HG03575 (cell line): ENCODE measurements at regions not wholly inside any gene's neighbourhood (a gene's known extent, or its start where the extent isn't known, plus 50 kb on each side); places are given as distances from the start of the nearest gene placed in this dataset.

Experiments
- ATAC-seq: cut with Tn5 transposase; IDR thresholded peaks from one replicate; pipeline ENCODE4 v1.9.1; 2021; ENCODE audit not compliant: unreplicated experiment, insufficient number of reproducible peaks, low FRiP score; ENCODE audit errors: extremely low read depth

GRCh38 chr2:211114826-211115455 lies 558.5 kb downstream of the CPS1 start:
- ATAC-seq: no peak

GRCh38 chr2:211117026-211117425 lies 560.6 kb downstream of the CPS1 start:
- no peak for ATAC-seq

DNA sequence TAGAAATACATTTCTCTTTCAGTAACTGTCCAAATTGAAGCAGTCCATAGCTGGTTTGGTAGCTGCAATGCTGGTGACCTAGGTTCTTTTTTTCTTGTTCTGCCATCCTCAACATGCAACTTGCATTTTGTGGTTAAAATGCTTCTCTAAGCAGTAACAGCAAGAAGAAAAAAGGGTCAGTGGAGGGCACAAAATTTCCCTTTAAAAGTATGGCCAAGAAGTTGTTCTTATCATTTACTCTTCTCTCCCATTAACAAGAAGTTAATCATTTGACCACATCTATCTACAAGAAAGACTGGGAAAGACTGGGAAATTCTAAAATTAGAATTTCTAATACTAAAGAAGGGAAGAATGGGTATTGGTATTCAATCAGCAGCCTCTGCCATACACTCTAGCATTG lies 569.9 kb downstream of the CPS1 start:
- ATAC-seq: no peak

DNA sequence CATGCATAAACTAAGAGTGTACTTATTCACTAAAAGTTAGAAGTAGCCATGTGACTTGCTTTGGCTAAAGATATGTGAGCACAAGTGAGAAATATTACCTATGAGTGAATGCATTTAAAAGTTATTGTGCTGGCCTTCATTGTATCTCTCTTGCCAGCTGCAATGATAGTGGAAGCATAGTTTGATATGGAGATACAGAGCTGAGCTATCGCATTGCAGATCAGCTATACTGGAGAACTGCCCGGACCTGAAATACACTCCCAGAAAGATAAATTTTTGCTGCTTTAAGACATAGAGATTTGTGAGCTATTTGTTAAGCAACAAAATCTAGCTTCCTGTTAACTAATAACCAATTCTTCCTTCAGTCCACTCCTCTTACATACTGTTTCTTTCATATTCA lies 571.1 kb downstream of the CPS1 start:
- ATAC-seq: no peak

DNA sequence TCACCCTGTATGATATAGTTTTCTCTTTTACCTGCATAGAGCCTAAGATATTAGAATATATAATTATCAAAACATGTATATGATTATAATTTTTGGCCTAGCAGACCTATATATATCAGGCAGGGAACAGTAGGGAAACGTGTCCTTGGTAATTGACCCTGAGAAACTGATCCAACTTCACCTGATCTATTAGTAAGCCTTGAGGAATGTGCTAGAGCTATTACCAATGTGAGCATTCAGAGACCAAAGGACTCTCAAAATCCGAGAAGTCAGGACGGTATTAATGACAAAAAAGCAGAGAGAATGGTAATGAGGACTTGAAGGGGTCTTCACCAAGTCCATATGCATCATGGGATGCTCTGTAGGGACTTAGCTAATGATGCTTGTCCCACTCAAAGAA lies 571.9 kb downstream of the CPS1 start:
- no peak for ATAC-seq

DNA sequence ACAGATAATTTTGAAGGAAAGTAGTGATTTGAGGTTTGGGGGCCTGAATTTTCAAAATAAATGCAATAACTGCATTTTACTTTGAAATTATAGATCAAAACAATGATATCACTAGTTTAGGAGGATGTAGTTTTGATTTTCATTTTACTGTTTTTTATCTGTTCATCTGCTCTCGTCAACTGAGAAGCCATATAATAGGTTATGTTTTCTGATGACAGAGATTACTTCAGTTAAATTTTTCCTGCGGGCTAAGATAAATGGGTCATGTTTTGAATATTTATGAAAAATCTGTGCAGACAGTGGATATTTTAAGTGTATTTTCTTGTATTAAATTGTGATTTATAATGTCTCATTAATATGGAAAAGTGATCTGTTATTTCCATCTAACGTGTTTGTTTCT lies 573.4 kb downstream of the CPS1 start:
- ATAC-seq: no peak

DNA sequence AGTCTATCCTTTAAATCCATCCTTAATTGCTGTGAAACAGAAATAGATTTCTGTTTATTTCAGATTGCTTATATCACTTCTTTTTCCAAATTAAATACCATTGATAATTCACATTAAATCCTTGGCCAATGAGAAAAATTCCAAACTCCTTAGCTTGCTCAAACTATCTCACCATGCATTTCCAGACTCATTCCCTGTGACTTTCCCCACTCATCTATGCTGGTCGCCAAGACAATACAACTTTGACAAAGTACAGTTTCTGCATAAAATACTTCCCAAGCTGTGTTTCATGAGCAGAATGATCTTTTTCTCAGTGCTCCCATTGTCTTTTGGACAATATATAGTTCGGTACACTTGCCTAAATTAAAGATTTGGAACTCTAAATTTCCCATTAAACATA lies 575.6 kb downstream of the CPS1 start:
- no peak for ATAC-seq

- no peak for ATAC-seq
These were observed 576.2 kb downstream of the CPS1 start for GRCh38 chr2:211132573-211132972.

GRCh38 chr2:211133766-211134165 lies 577.4 kb downstream of the CPS1 start:
- ATAC-seq: no peak

DNA sequence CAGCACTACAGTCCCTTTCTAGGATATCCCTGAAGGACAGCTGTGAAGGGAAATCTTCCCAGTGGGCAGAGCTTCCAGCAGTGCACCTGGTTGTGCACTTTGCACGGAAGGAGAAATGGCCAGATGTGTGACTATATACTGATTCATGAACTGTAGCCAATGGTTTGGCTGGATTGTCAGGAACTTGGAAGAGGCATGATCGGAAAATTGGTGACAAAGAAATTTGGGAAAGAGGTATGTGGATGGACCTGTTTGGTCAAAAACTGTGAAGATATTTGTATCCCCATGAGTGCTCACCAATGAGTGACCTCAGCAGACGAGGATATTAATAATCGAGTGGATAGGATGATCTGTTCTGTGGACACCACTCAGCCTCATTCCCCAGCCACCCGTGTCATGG lies 582.2 kb downstream of the CPS1 start:
- ATAC-seq: no peak

- ATAC-seq: no peak
These were observed 585.2 kb downstream of the CPS1 start for GRCh38 chr2:211141646-211142045.

GRCh38 chr2:211144078-211144477 lies 587.7 kb downstream of the CPS1 start:
- ATAC-seq: no peak

DNA sequence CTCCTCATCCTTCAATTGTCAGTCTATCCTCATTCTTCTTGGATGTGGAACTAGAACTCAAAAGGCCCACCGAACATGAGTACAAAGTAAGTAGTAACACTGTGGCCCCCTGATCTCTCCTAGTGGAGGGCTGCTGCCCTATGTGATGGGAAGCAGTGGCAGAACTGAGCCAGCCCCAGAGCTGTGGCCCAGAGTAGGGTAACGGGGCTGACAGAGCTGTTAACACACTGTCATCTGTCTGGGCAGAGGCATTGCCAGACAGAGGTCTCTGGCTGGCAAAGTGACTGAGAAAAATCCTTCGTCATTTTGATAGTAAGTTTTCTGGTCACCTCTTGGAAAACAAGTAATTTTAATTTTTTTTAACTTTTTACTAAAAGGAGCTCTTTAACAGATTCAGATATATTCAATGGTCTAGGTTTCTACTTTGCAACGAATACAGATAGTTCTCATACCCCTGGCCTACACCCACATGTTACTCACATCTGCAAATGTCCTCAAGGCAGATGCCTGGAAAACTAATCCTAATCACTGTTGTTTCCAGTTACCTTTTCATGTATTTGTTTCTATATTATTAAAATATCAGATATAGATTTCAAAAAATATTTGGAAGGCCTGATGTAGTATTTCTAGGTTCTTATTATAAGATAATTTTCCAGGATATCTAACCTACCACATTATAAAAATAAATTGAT lies 588.7 kb downstream of the CPS1 start:
- no peak for ATAC-seq

- no peak for ATAC-seq
These were observed 593.3 kb downstream of the CPS1 start for GRCh38 chr2:211149731-211150130.

DNA sequence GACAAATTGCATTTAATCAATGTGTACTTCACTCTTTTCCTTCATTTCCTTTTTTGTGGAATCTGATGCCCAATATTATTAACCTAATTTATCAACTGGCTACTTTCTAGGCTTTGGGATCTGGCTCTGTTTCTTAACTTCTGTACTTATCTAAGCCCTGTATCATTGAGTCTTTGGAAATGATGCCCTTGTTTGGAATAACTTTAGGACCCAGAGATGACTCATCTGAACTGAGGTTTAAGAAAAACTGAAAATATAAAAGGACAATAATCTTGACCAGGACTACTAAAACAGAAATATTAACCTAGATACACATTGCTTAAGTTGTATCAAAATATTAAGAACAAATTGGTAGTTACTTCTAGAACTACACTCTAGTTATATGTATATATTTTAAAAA lies 600.8 kb downstream of the CPS1 start:
- ATAC-seq: no peak

DNA sequence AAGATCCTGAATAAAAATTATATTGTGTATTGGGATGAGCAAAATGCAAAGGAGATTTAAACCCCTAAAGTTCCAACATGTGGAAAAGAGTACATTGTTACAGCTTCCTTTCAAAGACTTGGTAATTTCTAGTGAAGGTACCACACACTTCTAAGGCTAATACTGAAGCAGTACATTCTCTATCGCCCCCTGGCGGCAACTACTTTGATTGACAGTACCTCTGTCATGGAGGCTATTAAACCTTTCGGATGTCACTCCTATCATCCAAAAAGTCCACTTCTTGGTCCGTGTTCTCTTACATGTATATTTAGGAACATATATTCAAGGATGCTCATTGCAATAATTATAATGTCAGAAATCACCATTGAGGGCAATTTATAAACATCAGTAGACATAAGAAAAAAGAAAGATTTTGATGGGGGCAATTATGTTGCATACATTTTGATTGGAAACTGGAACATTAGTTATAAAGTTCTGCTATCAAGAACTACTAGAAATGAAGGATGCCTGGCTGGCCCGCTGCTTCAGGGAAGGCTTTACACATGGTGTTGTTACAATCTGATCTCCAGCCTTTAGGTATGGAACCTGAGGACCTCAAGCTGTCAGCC lies 601.6 kb downstream of the CPS1 start:
- peak; percentile 99 for ATAC-seq

GRCh38 chr2:211159972-211160371 lies 603.6 kb downstream of the CPS1 start:
- ATAC-seq: no peak

- no peak for ATAC-seq
These were observed 604.8 kb downstream of the CPS1 start for GRCh38 chr2:211161236-211161635.

GRCh38 chr2:211162911-211163310 lies 606.5 kb downstream of the CPS1 start:
- no peak for ATAC-seq

GRCh38 chr2:211170843-211171242 lies 614.4 kb downstream of the CPS1 start:
- ATAC-seq: no peak

DNA sequence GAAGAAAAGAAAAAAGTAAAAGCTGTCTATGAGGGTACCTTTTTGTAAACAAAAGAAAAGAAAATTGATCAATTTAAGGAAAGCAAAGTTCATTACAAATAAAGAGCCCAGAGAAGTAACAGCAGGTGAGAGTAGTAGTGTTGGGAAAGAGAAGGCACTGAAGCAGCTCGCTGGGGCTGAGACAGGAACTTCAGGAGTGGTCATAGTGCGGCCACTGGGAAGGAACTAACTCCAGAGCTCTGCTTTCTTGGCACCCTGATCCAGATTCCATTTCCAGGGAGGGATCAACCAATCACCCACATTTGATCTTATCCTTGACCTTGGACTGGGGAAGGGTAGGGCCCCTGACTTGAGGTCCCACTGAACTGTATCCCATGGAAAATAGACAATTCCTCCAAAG lies 617.6 kb downstream of the CPS1 start:
- ATAC-seq: no peak
